HG02642 (cell line): ENCODE measurements at regions not wholly inside any gene's neighbourhood (a gene's known extent, or its start where the extent isn't known, plus 50 kb on each side); places are given as distances from the start of the nearest gene placed in this dataset.
"Not testable (repeated sequence)": the region's sequence is repeated elsewhere in the genome, so short reads cannot be mapped to it uniquely, and the experiment has no call there.

Experiments
- ATAC-seq: cut with Tn5 transposase; IDR thresholded peaks from one replicate; pipeline ENCODE4 v1.9.1; 2021; ENCODE audit warnings: mild to moderate bottlenecking; ENCODE audit not compliant: unreplicated experiment, poor library complexity

DNA sequence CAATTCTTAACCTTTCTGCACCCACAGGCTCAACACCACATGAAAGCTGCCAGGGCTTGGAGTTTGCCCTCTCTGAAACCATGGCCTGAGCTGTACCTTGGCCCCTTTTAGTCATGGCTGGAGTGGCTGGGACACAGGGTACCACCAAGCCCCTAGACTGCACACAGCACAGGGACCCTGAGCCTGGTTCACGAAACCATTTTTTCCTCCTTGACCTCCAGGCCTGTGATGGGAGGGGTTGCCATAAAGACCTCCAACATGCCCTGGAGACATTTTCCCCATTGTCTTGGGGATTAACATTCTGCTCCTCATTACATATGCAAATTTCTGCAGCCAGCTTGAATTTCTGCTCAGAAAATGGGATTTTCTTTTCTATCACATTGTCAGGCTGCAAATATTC is 113.4 kb downstream of the XPNPEP1 start:
- ATAC-seq: not testable (repeated sequence)

DNA sequence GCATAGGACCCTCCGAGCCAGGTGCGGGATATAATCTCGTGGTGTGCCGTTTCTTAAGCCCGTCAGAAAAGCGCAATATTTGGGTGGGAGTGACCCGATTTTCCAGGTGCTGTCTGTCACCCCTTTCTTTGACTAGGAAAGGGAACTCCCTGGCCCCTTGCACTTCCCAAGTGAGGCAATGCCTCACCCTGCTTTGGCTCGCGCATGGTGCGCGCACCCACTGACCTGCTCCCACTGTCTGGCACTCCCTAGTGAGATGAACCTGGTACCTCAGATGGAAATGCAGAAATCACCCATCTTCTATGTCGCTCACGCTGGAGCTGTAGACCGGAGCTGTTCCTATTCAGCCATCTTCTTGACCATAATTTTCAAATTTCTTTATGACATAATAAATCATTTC is 122.1 kb downstream of the XPNPEP1 start:
- ATAC-seq: not testable (repeated sequence)

DNA sequence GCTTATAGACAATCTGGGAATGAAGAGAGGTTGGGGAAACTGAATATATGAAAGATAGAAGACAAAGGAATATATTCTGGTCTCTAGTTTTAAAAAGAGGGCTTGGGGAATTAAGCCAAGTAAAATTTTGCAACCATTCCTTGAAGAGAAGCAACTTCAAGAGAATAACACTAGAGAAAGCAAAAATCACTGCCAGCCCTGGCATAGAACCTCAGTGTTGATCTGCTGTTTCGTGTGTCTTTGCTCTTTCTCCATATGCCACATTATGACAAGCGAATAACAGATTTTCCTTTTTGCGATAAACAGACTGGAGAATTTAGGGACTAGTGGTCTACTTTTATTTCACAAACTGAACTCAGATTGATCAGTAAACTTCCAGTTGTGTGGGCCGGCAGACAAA is 132.7 kb downstream of the XPNPEP1 start:
- ATAC-seq: no peak

- ATAC-seq: no peak
These were observed 139.1 kb downstream of the XPNPEP1 start for GRCh38 chr10:109784236-109784635.

DNA sequence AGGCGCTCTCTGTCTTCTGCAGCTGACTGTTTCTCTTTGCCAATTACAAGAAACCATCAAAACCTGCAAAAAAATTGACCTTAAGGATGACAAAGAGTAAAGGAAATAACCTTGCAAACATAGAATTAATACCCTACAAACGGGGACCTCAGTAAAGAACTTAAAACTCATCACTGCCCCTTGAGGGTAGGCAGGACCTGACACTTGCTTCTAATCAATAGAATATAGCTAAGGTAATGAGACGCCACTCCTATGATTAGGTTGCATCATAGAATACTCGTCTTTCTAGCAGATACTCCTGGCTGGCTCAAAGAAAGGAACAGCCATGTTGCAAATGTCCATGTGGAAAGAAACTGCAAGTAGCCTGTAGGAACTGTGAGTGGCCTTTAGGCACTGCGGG is 140.0 kb downstream of the XPNPEP1 start:
- ATAC-seq: no peak

- no peak for ATAC-seq
These were observed 142.3 kb downstream of the XPNPEP1 start for GRCh38 chr10:109780997-109781396.

- no peak for ATAC-seq
These were observed 144.3 kb downstream of the XPNPEP1 start for GRCh38 chr10:109778993-109779392.

DNA sequence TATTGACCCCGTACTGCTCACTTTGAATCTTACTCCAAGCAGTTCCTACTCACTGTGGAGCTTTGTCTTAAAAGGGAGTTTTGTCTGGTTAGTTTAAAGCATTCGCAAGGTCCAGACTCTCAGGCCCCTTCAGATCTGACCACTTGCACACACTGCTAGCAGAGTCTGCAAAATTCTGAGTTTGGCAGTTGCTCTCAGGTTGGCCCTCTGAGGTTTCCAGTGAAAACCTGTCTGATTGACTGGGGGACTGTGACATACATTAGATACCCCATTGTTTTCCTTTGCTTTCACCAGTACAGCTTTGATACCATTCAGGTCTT is 149.2 kb downstream of the XPNPEP1 start:
- no peak for ATAC-seq

- no peak for ATAC-seq
These were observed 149.8 kb downstream of the XPNPEP1 start for GRCh38 chr10:109773288-109774120.

- ATAC-seq: no peak
These were observed 152.6 kb downstream of the XPNPEP1 start for GRCh38 chr10:109770663-109771062.

DNA sequence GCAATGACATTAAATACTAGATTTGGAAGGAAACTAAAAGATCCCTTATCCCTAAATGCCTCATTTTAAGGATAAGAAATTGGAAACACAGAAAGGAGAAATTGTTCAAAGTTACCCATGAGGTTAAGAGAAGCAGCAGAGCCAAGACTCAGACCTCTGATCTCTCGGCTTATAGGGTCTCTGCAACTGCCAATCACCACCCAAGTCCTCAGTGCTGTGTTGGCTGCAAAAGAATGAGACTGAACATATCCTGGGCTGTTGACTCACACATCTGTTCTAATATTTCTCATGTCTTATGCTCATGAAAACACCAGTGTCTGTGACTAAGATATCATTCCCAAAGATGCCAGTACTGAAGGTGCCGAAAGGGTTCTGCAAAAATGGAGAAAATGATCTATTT is 153.3 kb downstream of the XPNPEP1 start:
- no peak for ATAC-seq

GRCh38 chr10:109765838-109766237 is 157.5 kb downstream of the XPNPEP1 start:
- no peak for ATAC-seq

- no peak for ATAC-seq
These were observed 160.8 kb downstream of the XPNPEP1 start for GRCh38 chr10:109762555-109762954.

DNA sequence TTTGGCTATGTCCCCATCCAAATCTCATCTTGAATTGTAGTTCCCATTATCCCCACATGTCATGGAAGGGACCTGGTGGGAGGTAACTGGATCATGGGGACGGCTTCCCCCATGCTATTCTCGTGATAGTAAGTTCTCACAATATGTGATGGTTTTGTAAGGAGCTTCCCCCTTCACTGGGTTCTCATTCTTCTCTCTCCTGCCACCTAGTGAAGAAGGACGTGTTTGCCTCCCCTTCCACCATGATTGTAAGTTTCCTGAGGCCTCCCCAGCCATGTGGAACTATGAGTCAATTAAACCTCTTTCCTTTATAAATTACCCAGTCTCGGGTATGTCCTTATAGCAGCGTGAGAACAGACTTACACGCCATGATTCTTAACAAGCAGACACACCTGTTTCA is 165.6 kb downstream of the XPNPEP1 start:
- not testable (repeated sequence) for ATAC-seq

- ATAC-seq: no peak
These were observed 176.4 kb downstream of the XPNPEP1 start for GRCh38 chr10:109746861-109747260.

- ATAC-seq: no peak
These were observed 179.3 kb downstream of the XPNPEP1 start for GRCh38 chr10:109744020-109744419.

GRCh38 chr10:109743574-109743973 is 179.7 kb downstream of the XPNPEP1 start:
- ATAC-seq: no peak

GRCh38 chr10:109743146-109743545 is 180.2 kb downstream of the XPNPEP1 start:
- ATAC-seq: no peak

- ATAC-seq: no peak
These were observed 181.6 kb downstream of the XPNPEP1 start for GRCh38 chr10:109741712-109742111.

- ATAC-seq: no peak
These were observed 182.9 kb downstream of the XPNPEP1 start for GRCh38 chr10:109740436-109740835.

DNA sequence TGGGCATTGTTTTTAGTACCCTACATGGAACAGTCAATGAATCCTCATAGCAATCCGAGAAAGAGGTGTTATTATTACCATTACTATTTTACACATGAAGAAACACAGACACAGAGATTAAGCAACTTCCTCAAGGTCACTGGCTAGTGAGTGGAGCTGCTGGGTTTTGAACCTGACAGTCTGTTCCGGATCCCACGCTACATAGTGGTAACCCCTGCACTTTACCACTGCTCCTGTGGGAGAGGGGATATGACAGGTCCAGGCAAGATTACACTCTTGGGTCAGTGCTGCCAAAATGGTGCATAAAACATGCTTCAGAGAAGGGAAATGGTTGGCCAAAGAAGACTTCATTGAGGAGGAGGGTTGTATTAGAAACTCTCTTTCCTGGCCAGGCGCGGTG is 185.7 kb downstream of the XPNPEP1 start:
- ATAC-seq: no peak

DNA sequence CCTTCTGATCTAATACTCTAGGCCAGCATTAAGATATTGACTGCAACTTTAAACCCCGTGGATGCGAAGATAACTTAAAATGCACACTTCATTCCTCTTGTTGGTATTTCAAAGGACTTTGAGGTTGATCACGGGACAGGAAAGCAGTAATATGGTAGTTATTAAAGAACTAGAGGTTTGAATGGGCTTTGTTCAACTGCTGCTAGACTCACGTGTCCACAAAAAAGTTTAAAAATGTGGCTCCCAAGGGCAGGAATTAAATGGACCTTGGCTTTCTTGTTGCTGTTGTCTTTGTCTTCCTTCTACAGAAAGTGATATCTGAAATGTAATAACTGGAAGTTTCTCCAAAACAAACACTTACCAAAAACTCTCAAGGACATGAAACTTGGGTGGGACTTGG is 186.3 kb downstream of the XPNPEP1 start:
- no peak for ATAC-seq
